ENCODE measurements at regions not wholly inside any gene's neighbourhood (a gene's known extent, or its start where the extent isn't known, plus 50 kb on each side); places are given as distances from the start of the nearest gene placed in this dataset.

DNA sequence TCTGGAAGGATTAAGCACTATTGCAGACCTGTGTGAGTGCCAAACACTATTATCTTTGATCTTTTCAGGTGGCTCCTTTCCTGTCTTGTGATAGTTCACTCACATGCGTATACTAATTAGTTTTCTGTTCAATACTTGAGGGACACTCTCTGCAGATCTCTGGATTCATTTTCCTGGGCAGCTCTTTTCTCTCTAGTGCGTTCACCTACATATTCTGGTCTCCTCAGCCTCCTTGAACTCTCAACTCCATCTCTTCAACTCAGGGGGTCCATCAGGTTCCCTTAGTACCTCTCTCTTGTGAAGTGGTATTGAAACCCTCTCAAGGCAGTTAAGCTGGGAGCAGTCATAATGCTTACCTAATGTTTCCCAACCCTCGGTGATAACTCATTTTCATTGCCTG is 1218.1 kb upstream of the MAP3K7 start:
- no peaks in the 10 kb centered on the region for H3K27me3 ChIP-seq (ENCODE audit: control insufficient read depth, insufficient read depth, low read length)
- DNase-seq, result no peak
- H3K36me3 ChIP-seq (replicated peaks; ENCODE audit: control insufficient read depth, insufficient read depth, low read length), result no peaks in the 10 kb centered on the region
- H3K4me3 ChIP-seq (ENCODE audit: insufficient read depth, low read depth, low read length), result no peak overlapping the region

DNA sequence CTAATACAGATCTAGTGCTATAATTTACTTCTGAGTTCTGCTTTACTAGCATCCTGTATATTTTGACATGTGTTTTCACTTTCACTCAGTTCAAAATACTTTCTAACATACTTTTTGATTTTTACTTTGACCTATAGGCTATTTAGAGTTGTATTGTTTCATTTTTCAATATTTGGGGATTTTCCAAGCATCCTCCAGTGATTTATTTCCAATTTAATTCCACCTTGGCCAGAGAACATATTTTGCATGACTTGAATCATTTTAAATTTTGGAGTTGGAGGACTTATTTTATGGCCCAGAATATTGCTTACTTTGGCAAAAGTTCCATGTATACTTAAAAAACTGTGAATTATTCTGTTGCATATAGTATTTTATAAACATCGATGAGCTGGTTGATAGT is 1215.6 kb upstream of the MAP3K7 start:
- no peak for DNase-seq
- H3K27me3 ChIP-seq (ENCODE audit: control insufficient read depth, insufficient read depth, low read length), result no peaks in the 10 kb centered on the region
- no peak overlapping the region for H3K4me3 ChIP-seq (ENCODE audit: insufficient read depth, low read depth, low read length)
- H3K36me3 ChIP-seq (replicated peaks; ENCODE audit: control insufficient read depth, insufficient read depth, low read length), result no peaks in the 10 kb centered on the region

DNA sequence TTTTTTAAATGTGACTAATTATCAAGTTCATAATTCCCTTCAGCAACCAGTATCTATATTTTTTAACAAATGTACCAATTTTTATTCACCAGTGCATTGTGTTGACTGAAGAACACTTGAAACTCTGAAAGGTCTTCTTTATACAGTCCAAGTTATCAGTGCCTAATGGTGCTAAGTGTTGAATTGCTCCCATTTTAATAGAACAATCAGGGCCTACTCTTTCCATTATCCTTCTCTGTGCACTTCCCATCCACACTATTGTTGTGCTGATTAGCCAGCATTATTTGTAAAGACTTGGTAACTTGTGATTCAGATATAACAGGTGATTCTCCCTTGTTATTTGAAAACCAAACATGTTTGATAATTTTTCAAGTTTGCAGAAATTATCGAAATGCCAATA is 1209.7 kb upstream of the MAP3K7 start:
- no peak for DNase-seq
- Histone ChIP-seq H3K27me3 (ENCODE audit: control insufficient read depth, insufficient read depth, low read length) (no peaks in the 10 kb centered on the region), H3K36me3 (replicated peaks; ENCODE audit: control insufficient read depth, insufficient read depth, low read length) (no peaks in the 10 kb centered on the region), H3K4me3 (ENCODE audit: insufficient read depth, low read depth, low read length) (no peak overlapping the region)

DNA sequence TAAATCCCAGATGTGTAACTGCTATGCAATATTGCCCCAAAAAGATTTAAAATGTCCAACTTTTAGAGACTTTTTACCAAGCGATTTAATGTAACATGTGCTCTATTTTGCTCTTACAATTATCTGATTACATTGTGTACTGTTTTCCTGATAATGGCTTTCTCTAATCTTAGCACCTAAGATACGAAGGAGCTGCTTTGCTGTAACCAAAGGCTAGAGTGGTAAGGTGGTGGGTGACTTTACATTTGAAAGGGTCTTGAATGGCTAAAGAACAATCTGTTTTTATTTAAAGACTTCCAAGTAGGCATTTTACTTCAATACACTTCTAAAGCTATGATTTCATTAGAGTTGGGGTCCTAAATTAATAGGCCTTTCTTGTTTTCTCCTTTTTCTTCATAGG is 1201.6 kb upstream of the MAP3K7 start:
- H3K27me3 ChIP-seq (ENCODE audit: control insufficient read depth, insufficient read depth, low read length), result no peaks in the 10 kb centered on the region
- no peaks in the 10 kb centered on the region for H3K36me3 ChIP-seq (replicated peaks; ENCODE audit: control insufficient read depth, insufficient read depth, low read length)
- no peak for DNase-seq
- H3K4me3 ChIP-seq (ENCODE audit: insufficient read depth, low read depth, low read length), result no peak overlapping the region

GRCh38 chr6:91786474-91787184 is 1199.8 kb upstream of the MAP3K7 start:
- no peak for DNase-seq
- Histone ChIP-seq H3K27me3 (ENCODE audit: control insufficient read depth, insufficient read depth, low read length) (no peaks in the 10 kb centered on the region), H3K36me3 (replicated peaks; ENCODE audit: control insufficient read depth, insufficient read depth, low read length) (no peaks in the 10 kb centered on the region), H3K4me3 (ENCODE audit: insufficient read depth, low read depth, low read length) (no peak overlapping the region)

DNA sequence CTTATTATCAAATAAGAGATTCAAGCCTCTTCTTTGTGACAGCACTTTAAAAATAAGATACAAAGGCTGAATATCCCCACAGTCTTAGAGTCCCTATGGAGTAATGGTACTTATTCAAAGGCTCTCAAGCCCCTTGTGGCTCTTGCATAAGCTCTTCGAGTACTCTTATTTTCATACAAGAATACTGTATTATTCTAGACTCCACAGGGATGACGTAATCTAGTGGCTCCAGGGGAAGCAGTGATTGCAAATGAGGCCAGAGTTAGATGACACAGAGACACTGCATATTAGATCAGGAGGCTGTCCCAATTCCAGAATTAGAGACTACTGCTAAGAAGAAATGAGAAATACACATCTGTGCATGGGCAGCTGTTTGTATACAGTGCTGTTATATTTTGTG is 1195.9 kb upstream of the MAP3K7 start:
- Histone ChIP-seq H3K27me3 (ENCODE audit: control insufficient read depth, insufficient read depth, low read length) (no peaks in the 10 kb centered on the region), H3K36me3 (replicated peaks; ENCODE audit: control insufficient read depth, insufficient read depth, low read length) (no peaks in the 10 kb centered on the region), H3K4me3 (ENCODE audit: insufficient read depth, low read depth, low read length) (no peak overlapping the region)
- no peak for DNase-seq

GRCh38 chr6:91781946-91782345 is 1195.1 kb upstream of the MAP3K7 start:
- H3K4me3 ChIP-seq (ENCODE audit: insufficient read depth, low read depth, low read length), result no peak overlapping the region
- DNase-seq, result no peak
- H3K27me3 ChIP-seq (ENCODE audit: control insufficient read depth, insufficient read depth, low read length), result no peaks in the 10 kb centered on the region
- no peaks in the 10 kb centered on the region for H3K36me3 ChIP-seq (replicated peaks; ENCODE audit: control insufficient read depth, insufficient read depth, low read length)

DNA sequence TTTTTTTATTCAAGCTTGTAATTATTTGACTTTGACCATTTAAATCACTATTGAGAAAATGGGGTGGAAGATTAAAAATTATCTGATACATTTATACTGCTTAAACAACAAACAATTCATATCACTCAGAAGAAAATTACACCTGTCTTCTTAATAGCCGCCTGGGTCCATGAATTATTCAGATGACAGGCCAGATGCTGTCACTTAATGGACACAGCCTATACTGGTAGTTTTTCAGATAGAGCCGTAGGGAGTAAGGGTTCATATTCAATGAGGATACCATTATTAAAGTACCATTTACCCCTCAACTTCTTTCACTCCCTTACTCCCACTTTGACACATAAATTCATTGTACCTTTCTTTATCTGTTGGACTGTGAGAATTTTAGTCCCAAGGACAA is 1193.4 kb upstream of the MAP3K7 start:
- Histone ChIP-seq H3K27me3 (ENCODE audit: control insufficient read depth, insufficient read depth, low read length) (no peaks in the 10 kb centered on the region), H3K36me3 (replicated peaks; ENCODE audit: control insufficient read depth, insufficient read depth, low read length) (no peaks in the 10 kb centered on the region), H3K4me3 (ENCODE audit: insufficient read depth, low read depth, low read length) (no peak overlapping the region)
- DNase-seq, result no peak

GRCh38 chr6:91761621-91762020 is 1174.7 kb upstream of the MAP3K7 start:
- no peak for DNase-seq
- H3K4me3 ChIP-seq (ENCODE audit: insufficient read depth, low read depth, low read length), result no peak overlapping the region
- H3K36me3 ChIP-seq (replicated peaks; ENCODE audit: control insufficient read depth, insufficient read depth, low read length), result no peaks in the 10 kb centered on the region
- H3K27me3 ChIP-seq (ENCODE audit: control insufficient read depth, insufficient read depth, low read length), result no peaks in the 10 kb centered on the region

DNA sequence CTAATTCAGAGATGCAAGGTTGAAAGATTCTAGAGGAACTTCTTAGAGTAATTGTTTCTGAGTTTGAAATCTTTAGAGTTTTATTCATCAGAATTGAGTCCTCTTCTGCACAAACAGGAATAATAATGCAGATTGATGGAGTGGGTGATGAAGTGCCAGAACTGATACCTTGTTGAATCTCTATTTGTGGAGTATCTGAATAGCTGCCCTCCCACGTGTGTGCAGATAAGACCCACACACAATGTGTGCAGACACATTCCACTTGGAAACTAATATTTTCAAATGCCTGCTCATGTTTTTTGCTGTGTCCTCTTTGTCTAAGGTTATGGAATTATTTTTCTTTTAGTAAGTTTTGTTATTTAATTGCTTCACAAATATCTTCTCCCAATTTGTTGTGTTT is 1167.8 kb upstream of the MAP3K7 start:
- DNase-seq, result no peak
- Histone ChIP-seq H3K36me3 (replicated peaks; ENCODE audit: control insufficient read depth, insufficient read depth, low read length) (no peaks in the 10 kb centered on the region), H3K4me3 (ENCODE audit: insufficient read depth, low read depth, low read length) (no peak overlapping the region), H3K27me3 (ENCODE audit: control insufficient read depth, insufficient read depth, low read length) (no peaks in the 10 kb centered on the region)

DNA sequence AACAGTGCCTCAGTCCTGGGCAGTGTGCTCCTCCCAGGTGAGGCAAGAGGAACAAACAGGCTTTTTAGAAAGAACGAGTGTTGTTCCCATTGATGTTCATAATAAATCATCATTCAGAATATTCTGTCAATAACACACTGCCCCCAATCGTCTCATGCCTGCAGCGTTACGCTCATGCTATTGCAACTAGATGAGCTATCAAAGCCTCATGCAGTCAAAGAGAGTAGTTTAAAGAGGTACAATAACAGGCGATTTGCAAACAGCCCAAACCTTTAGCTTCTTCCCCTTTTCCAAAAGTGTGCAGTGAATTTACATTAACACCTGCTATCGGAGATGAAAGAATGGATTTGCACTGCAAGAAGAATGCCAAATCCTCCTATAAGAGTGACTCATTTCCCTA is 1164.7 kb upstream of the MAP3K7 start:
- Histone ChIP-seq H3K36me3 (replicated peaks; ENCODE audit: control insufficient read depth, insufficient read depth, low read length) (no peaks in the 10 kb centered on the region), H3K27me3 (ENCODE audit: control insufficient read depth, insufficient read depth, low read length) (no peaks in the 10 kb centered on the region), H3K4me3 (ENCODE audit: insufficient read depth, low read depth, low read length) (no peak overlapping the region)
- no peak for DNase-seq

DNA sequence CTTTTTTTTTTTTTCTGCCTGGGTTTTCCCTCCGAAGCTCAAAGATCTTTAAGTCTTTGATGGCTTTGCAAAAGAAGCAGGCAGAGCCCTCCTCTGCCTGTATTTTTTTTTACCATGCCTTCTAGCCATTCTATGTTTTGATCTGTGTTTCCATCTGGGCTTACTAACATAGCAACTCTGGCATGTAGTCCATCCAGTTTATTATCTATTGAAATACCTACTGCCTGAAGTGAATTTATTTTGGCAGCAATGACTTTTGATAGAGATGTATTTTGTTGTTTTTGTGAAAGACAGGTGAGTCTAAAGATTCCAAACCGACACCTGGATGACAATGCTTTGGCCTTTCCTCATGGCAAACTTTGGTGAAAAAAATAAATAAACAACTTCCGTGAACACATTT is 1157.7 kb upstream of the MAP3K7 start:
- no peak for DNase-seq
- no peaks in the 10 kb centered on the region for H3K27me3 ChIP-seq (ENCODE audit: control insufficient read depth, insufficient read depth, low read length)

DNA sequence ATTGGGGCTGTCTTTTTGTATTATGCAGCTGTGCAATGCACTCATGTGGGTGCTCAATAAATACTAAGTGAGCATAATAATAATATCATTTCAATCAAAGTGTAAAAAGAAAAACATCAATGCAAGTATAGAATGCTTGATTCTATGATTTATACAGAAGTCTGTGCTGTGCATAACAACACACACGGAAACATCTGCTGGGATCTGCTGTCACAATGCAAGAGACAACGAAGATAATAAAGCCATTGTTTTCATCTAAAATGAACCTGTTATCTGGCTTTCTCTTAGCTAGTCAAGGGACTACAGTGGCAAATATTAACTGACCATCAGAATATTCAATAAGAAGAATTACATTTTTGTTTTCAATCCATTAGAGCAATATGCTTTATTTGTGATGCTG is 1156.9 kb upstream of the MAP3K7 start:
- no peak overlapping the region for H3K4me3 ChIP-seq (ENCODE audit: insufficient read depth, low read depth, low read length)
- no peaks in the 10 kb centered on the region for H3K27me3 ChIP-seq (ENCODE audit: control insufficient read depth, insufficient read depth, low read length)
- DNase-seq, result no peak
- H3K36me3 ChIP-seq (replicated peaks; ENCODE audit: control insufficient read depth, insufficient read depth, low read length), result no peaks in the 10 kb centered on the region

More for the DNA sequence above, 1157.7 kb upstream of the MAP3K7 start:
- Histone ChIP-seq H3K36me3 (replicated peaks; ENCODE audit: control insufficient read depth, insufficient read depth, low read length) (no peaks in the 10 kb centered on the region), H3K4me3 (ENCODE audit: insufficient read depth, low read depth, low read length) (no peak overlapping the region)

DNA sequence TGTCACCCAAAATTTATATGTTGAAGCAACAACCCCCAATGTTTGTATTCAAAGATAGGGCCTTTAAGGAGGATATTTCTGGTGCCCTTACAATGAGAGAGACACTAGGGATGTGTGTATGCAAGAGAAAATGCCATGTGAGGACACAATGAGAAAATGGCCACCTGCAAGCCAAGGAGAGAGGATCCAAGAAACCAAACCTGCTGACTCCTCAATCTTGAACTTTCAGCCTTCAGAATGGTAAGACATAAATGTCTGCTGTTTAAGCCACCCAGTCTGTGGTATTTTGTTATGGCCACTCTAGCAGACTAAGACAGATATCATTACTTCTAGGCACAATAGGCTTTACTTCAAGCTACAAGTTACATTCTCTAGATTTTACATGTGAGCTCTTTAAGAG is 1145.1 kb upstream of the MAP3K7 start:
- no peak overlapping the region for H3K4me3 ChIP-seq (ENCODE audit: insufficient read depth, low read depth, low read length)
- DNase-seq, result no peak
- H3K36me3 ChIP-seq (replicated peaks; ENCODE audit: control insufficient read depth, insufficient read depth, low read length), result no peaks in the 10 kb centered on the region
- no peaks in the 10 kb centered on the region for H3K27me3 ChIP-seq (ENCODE audit: control insufficient read depth, insufficient read depth, low read length)

DNA sequence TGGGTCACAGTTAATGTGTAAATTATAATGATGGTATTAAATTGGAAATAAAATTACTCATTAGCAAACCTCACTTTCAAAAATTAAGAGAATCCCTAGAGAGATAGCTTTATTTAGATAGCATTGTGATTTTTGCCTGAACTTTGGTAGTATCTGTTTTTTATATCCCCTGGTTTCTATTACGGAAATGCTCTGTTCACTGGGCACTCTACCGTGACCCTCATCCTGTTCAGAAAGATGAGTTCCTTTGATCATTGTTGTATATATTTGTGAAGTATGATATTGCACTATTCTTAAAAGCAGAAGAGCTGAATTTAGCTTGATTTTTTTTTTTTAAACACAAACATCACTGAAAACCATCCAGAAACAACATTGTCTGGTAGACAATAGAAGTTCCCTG is 1143.8 kb upstream of the MAP3K7 start:
- Histone ChIP-seq H3K4me3 (ENCODE audit: insufficient read depth, low read depth, low read length) (no peak overlapping the region), H3K27me3 (ENCODE audit: control insufficient read depth, insufficient read depth, low read length) (no peaks in the 10 kb centered on the region), H3K36me3 (replicated peaks; ENCODE audit: control insufficient read depth, insufficient read depth, low read length) (no peaks in the 10 kb centered on the region)
- no peak for DNase-seq

- no peaks in the 10 kb centered on the region for H3K36me3 ChIP-seq (replicated peaks; ENCODE audit: control insufficient read depth, insufficient read depth, low read length)
- H3K27me3 ChIP-seq (ENCODE audit: control insufficient read depth, insufficient read depth, low read length), result no peaks in the 10 kb centered on the region
- no peak overlapping the region for H3K4me3 ChIP-seq (ENCODE audit: insufficient read depth, low read depth, low read length)
- DNase-seq, result no peak
These were observed 1133.5 kb upstream of the MAP3K7 start for GRCh38 chr6:91720324-91720723.
